IPS DF 19.7 (cell line): ENCODE measurements at regions not wholly inside any gene's neighbourhood (a gene's known extent, or its start where the extent isn't known, plus 50 kb on each side); places are given as distances from the start of the nearest gene placed in this dataset.
"Not testable (repeated sequence)": the region's sequence is repeated elsewhere in the genome, so short reads cannot be mapped to it uniquely, and the experiment has no call there.

Source experiments
- DNase-seq: peaks from one replicate; pipeline ENCODE4 v3.0.0-alpha.2; 2013; ENCODE audit warnings: low read depth, low spot score

GRCh38 chr17:31798205-31798724, 60.8 kb downstream of the COPRS start:
- DNase-seq: no peak

- DNase-seq: not testable (repeated sequence)
Measured at GRCh38 chr17:31795941-31796340, 63.1 kb downstream of the COPRS start.

GRCh38 chr17:31794111-31794510, 64.9 kb downstream of the COPRS start:
- no peak for DNase-seq

GRCh38 chr17:31793634-31794033, 65.4 kb downstream of the COPRS start:
- DNase-seq: not testable (repeated sequence)

GRCh38 chr17:31792007-31792585, 66.9 kb downstream of the COPRS start:
- no peak for DNase-seq

GRCh38 chr17:31789707-31790505, 69.1 kb downstream of the COPRS start:
- no peak for DNase-seq

GRCh38 chr17:31788956-31789355, 70.1 kb downstream of the COPRS start:
- DNase-seq: no peak

- no peak for DNase-seq
Measured at GRCh38 chr17:31788571-31788946, 70.5 kb downstream of the COPRS start.

GRCh38 chr17:31787857-31788570, 71.0 kb downstream of the COPRS start:
- DNase-seq: no peak

GRCh38 chr17:31786796-31787481, 72.1 kb downstream of the COPRS start:
- DNase-seq: no peak

- DNase-seq: no peak
Measured at GRCh38 chr17:31780483-31780882, 78.6 kb downstream of the COPRS start.

GRCh38 chr17:31778523-31778922, 80.5 kb downstream of the COPRS start:
- no peak for DNase-seq

- not testable (repeated sequence) for DNase-seq
Measured at GRCh38 chr17:31771328-31771727, 87.7 kb downstream of the COPRS start.

GRCh38 chr17:31770501-31770900, 88.5 kb downstream of the COPRS start:
- DNase-seq: not testable (repeated sequence)

GRCh38 chr17:31761836-31762510, 97.1 kb downstream of the COPRS start:
- DNase-seq: not testable (repeated sequence)

- DNase-seq: no peak
Measured at GRCh38 chr17:31758646-31759045, 100.4 kb downstream of the COPRS start.

GRCh38 chr17:31757097-31757496, 101.9 kb downstream of the COPRS start:
- no peak for DNase-seq

GRCh38 chr17:31754239-31754945, 104.7 kb downstream of the COPRS start:
- DNase-seq: no peak

GRCh38 chr17:31753011-31753410, 106.0 kb downstream of the COPRS start:
- DNase-seq: no peak

- DNase-seq: no peak
Measured at GRCh38 chr17:31752584-31752983, 106.5 kb downstream of the COPRS start.

- no peak for DNase-seq
Measured at GRCh38 chr17:31750578-31750977, 108.5 kb downstream of the COPRS start.
